ENCODE measurements at regions not wholly inside any gene's neighbourhood (a gene's known extent, or its start where the extent isn't known, plus 50 kb on each side); places are given as distances from the start of the nearest gene placed in this dataset.

- intact Hi-C loops (cut with DNase I) = no loop called here
- Histone ChIP-seq H3K4me1 (peaks cover 0 to 36% (median 7%) of the 10 kb centered on the region in 4 donors), H3K27ac (peak overlapping the region in 1 of 4 donors; percentile 52), H3K36me3 (no peaks in the 10 kb centered on the region), H3K9me3 (no peaks in the 10 kb centered on the region), H3K27me3 (no peaks in the 10 kb centered on the region), H3K4me3 (no peak overlapping the region)
- DNase-seq = no peak
- TF ChIP-seq POLR2AphosphoS5 (IDR thresholded peaks at IDR 0.05) = no peak
- TF ChIP-seq, protein P1, sequence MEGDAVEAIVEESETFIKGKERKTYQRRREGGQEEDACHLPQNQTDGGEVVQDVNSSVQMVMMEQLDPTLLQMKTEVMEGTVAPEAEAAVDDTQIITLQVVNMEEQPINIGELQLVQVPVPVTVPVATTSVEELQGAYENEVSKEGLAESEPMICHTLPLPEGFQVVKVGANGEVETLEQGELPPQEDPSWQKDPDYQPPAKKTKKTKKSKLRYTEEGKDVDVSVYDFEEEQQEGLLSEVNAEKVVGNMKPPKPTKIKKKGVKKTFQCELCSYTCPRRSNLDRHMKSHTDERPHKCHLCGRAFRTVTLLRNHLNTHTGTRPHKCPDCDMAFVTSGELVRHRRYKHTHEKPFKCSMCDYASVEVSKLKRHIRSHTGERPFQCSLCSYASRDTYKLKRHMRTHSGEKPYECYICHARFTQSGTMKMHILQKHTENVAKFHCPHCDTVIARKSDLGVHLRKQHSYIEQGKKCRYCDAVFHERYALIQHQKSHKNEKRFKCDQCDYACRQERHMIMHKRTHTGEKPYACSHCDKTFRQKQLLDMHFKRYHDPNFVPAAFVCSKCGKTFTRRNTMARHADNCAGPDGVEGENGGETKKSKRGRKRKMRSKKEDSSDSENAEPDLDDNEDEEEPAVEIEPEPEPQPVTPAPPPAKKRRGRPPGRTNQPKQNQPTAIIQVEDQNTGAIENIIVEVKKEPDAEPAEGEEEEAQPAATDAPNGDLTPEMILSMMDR (IDR thresholded peaks at IDR 0.05) = no peak
- TF ChIP-seq POLR2A (IDR thresholded peaks at IDR 0.05) = no peak
- TF ChIP-seq EP300 (IDR thresholded peaks at IDR 0.05) = no peak
- WGBS, 2 donors = 86 to 90% methylated on average over 6 of the region's 6 CpGs
These were observed 677.5 kb upstream of the TSPY4 start for GRCh38 chrY:8659721-8660120.

DNA sequence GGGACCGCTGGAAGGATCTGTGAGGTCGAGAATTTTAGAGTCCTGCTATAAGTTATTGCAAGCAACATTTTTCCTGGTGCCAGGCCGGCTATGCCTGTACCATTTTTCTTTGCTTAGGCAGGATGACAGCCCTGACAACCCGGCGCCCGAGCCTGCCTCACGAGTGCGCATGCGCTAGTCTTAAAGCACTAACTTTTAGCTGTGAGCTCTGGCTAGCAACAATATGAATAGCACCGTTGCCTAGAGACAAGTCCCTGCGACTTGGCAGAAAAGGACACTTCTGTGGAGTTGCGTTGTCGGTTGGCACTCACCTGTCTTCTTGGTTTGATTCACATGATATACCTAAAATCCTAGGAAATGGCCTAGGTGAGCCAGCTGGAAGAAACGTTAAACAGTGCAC is 663.4 kb upstream of the TSPY4 start:
- no peaks in the 10 kb centered on the region for H3K27me3 ChIP-seq
- WGBS, 2 donors = 82 to 90% methylated on average over 14 of the region's 14 CpGs

GRCh38 chrY:8677336-8677935 is 659.8 kb upstream of the TSPY4 start:
- TF ChIP-seq EP300 (IDR thresholded peaks at IDR 0.05) (no peak), POLR2A (IDR thresholded peaks at IDR 0.05) (no peak), POLR2AphosphoS5 (IDR thresholded peaks at IDR 0.05) (no peak)
- TF ChIP-seq, protein P1 (IDR thresholded peaks at IDR 0.05) = no peak
- Histone ChIP-seq H3K4me1 (no peaks in the 10 kb centered on the region), H3K27me3 (no peaks in the 10 kb centered on the region), H3K4me3 (no peak overlapping the region), H3K9me3 (no peaks in the 10 kb centered on the region), H3K36me3 (no peaks in the 10 kb centered on the region), H3K27ac (no peak overlapping the region)
- intact Hi-C loops (cut with DNase I) = no loop called here
- 59 to 76% methylated on average over 5 of the region's 5 CpGs for WGBS, 2 donors
- DNase-seq = no peak

More for the DNA sequence above, 663.4 kb upstream of the TSPY4 start:
- Histone ChIP-seq H3K9me3 (no peaks in the 10 kb centered on the region), H3K4me3 (no peak overlapping the region), H3K27ac (no peak overlapping the region), H3K4me1 (no peaks in the 10 kb centered on the region), H3K36me3 (no peaks in the 10 kb centered on the region)
- intact Hi-C loops (cut with DNase I) = no loop called here
- TF ChIP-seq EP300 (IDR thresholded peaks at IDR 0.05) (no peak), POLR2AphosphoS5 (IDR thresholded peaks at IDR 0.05) (no peak), POLR2A (IDR thresholded peaks at IDR 0.05) (no peak)
- TF ChIP-seq, protein P1 (IDR thresholded peaks at IDR 0.05) = no peak
- no peak for DNase-seq

- WGBS, 2 donors = 85 to 94% methylated on average over 5 of the region's 5 CpGs
- H3K4me3 ChIP-seq = no peak overlapping the region
- intact Hi-C loops (cut with DNase I) = no loop called here
- no peaks in the 10 kb centered on the region for H3K36me3 ChIP-seq
- H3K27me3 ChIP-seq = no peaks in the 10 kb centered on the region
- TF ChIP-seq POLR2AphosphoS5 (IDR thresholded peaks at IDR 0.05) (peak in 1 of 4 donors; percentile 38), POLR2A (IDR thresholded peaks at IDR 0.05) (no peak)
- H3K27ac ChIP-seq = no peak overlapping the region
- DNase-seq = no peak
- H3K4me1 ChIP-seq = no peaks in the 10 kb centered on the region
- no peaks in the 10 kb centered on the region for H3K9me3 ChIP-seq
These were observed 650.1 kb upstream of the TSPY4 start for GRCh38 chrY:8687154-8687553.

DNA sequence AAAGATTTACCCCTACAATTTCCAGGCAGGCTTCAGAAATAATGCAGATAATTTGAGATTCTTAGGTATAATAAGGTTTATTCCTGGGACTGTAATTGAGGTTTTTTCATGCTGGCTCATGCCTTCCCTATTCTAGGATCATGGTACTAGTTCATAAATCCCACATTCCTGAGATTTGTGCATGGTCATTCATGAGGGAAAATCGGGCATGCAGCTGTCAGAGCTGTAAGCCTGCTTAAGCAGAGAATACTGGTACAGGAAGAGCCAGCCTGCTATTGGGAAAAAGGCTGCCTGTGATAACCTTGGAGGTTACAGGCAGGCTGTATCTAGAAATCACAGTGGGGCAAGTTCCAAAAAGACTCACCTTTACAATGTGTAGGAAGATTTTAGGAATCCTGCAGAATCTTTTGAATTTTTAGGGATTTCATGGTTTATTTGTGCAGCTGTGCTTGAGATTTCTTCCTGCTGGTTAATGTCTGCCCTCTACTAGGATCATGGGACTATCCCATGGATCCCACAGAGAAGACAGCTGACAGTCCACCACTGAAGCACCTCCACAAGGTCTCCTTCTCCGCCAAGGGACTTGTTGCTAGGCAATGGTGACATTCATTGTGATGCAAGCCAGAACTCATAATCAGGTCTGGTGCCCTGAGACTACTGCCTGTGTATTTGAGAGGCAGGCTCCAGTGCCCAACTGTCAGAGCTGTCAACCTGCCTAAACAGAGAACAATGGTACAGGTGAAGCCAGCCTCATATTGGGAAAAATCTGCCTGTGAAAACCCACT is 646.2 kb upstream of the TSPY4 start:
- no peak overlapping the region for H3K4me3 ChIP-seq
- no peaks in the 10 kb centered on the region for H3K36me3 ChIP-seq
- no peaks in the 10 kb centered on the region for H3K4me1 ChIP-seq
- no peak for DNase-seq
- 51 to 56% methylated on average over 2 of the region's 2 CpGs for WGBS, 2 donors
- intact Hi-C loops (cut with DNase I) = no loop called here
- H3K9me3 ChIP-seq = no peaks in the 10 kb centered on the region
- no peak for TF ChIP-seq EP300 (IDR thresholded peaks at IDR 0.05)
- TF ChIP-seq, protein P1 (IDR thresholded peaks at IDR 0.05) = no peak
- TF ChIP-seq POLR2A (IDR thresholded peaks at IDR 0.05) = no peak
- TF ChIP-seq POLR2AphosphoS5 (IDR thresholded peaks at IDR 0.05) = no peak
- H3K27me3 ChIP-seq = no peaks in the 10 kb centered on the region
- no peak overlapping the region for H3K27ac ChIP-seq

Measured in sigmoid colon (tissue), 6 donors.